ENCODE measurements at regions not wholly inside any gene's neighbourhood (a gene's known extent, or its start where the extent isn't known, plus 50 kb on each side); places are given as distances from the start of the nearest gene placed in this dataset.

DNA sequence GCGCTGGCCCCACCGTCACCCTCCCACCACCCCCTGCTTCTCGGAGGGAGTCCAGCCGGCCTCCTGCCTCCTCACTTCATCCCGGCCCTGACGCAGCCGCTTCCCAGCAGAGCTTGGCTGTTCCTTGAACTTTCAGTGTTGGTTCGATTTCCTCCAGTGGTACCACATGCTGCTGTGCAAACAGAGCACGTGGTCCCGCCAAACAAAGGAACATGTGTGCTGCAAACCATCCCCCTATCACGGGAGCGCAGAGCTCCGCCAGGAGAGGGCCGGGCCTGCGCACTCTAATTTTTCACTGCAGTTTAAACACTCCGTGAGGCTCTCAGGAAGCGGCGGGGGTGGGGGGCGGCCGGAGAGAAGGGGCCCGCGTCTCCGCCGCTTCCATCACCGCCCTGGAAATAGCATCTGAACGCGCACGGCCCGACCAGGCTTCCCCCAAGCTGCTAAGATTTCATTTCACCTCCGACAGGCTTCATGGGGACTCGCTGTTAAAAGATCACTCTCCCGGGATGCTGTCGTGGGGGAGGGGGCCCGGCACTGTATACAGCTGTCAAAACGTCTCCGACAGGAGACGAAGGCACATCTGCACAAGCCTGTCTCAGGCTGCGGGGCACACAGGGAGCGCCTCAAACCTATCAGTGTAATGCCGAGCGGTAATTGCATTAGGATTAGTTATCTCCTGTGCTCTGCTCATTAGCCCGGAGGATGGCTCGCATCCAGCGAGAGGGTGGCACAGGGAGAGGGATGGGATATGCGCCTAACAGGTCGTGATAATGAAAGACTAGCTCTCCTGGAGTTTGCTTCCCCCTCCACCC is 269.9 kb upstream of the SORL1-AS1 start:
- no peak for DNase-seq

- DNase-seq = no peak
These were observed 269.2 kb upstream of the SORL1-AS1 start for GRCh38 chr11:121721961-121722360.

DNA sequence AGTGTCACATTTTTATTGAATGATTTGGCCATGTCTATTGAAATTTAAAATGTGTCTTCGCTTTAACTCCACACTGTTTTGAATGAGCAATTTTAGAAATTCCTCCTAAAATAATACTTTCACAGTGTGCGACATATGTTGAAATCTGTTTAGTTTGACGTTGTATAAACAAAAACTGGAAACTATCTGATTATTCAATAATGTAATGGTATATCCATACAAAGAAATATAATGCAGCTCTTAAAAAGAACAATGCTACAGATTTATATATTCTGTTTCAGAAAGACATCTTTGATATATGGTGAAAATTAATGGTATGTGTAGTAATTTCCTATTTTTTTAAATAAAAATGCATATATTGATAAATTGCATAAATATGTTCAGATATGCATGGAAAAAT is 268.7 kb upstream of the SORL1-AS1 start:
- DNase-seq = no peak

DNA sequence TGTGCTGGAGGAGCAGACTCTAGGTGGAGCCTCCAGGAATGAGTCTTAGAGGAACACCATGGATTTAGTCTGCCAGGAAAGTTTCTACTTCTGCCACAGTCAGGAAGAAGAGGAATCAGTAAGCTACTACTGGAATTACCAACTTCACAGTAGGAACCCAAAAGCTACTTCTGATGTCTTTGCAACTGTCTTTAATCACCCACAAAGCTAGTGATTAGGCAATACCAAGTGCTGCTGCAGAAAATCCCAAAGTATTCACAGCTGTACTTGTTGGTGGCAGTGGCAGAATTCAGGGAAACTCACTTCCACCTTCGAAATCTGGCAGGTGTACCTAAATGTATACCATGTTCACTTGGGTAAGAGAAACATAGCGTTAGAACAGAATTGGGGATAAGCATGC is 264.5 kb upstream of the SORL1-AS1 start:
- DNase-seq = no peak

- DNase-seq = no peak
These were observed 263.3 kb upstream of the SORL1-AS1 start for GRCh38 chr11:121716060-121716459.

DNA sequence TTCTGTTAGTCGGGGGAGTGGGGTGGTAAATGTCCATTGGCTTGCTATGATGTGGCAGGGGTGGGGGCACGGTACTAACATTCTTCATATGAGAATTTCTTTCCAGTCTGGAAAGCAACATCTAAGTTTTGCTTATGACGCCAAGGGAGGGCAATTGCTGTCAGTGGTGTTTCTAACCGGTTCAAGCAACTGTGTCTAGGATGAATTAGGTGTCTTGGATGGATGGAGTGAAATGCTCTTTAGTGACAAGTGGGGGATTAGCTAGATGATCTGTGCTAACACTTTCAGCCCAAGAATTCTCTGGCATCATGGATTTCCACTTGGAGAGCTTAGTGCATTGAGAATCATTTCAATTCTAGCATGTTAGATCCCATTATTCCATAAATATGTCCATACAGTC is 262.6 kb upstream of the SORL1-AS1 start:
- no peak for DNase-seq

GRCh38 chr11:121714351-121714750 is 261.6 kb upstream of the SORL1-AS1 start:
- no peak for DNase-seq

- no peak for DNase-seq
These were observed 259.2 kb upstream of the SORL1-AS1 start for GRCh38 chr11:121711939-121712338.

- no peak for DNase-seq
These were observed 258.5 kb upstream of the SORL1-AS1 start for GRCh38 chr11:121711236-121711635.

DNA sequence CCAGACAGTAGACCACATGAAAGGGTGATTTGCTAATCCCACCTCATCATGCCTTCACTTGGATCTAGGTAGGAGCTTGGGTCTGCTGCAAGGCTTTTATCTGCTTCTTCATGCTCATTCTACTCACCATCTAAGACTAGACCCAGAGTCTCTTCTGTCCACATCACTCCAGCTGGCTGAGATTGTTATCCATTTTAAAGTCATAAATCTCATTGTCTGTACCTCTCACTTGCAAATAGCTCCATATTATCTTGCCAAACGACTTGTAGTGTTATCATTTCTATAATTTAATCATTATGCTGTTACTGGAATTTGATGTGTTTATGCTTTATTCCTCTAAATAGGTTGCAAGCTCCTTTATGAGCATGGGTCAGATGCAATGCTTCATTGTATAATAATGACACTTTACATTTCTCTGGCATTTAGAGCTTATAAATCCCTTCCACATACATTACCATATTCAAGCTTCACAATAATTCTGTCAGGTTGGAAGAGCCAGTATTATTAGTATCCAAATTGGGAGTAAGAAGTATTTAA is 254.2 kb upstream of the SORL1-AS1 start:
- no peak for DNase-seq

- no peak for DNase-seq
These were observed 250.4 kb upstream of the SORL1-AS1 start for GRCh38 chr11:121703201-121703600.

DNA sequence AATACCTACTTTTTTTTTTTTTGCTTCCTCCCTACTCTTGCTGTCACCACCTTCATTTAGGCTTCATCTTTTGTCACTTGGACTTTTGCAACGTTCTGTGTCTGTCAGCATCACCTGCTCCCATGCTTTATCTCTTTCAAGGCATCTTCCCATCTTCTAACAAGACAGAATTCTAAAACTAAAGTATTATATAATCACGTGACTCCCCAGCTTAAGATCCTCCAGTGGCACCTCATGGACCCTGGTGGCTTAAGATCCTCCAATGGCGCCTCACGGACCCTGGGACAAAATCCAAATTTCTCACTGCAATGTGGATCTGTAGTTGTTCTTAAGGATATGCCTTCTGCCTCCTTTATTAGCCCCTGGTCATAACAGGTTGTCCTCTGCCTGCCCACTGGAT is 248.2 kb upstream of the SORL1-AS1 start:
- DNase-seq = no peak

- no peak for DNase-seq
These were observed 247.0 kb upstream of the SORL1-AS1 start for GRCh38 chr11:121699801-121700200.

DNA sequence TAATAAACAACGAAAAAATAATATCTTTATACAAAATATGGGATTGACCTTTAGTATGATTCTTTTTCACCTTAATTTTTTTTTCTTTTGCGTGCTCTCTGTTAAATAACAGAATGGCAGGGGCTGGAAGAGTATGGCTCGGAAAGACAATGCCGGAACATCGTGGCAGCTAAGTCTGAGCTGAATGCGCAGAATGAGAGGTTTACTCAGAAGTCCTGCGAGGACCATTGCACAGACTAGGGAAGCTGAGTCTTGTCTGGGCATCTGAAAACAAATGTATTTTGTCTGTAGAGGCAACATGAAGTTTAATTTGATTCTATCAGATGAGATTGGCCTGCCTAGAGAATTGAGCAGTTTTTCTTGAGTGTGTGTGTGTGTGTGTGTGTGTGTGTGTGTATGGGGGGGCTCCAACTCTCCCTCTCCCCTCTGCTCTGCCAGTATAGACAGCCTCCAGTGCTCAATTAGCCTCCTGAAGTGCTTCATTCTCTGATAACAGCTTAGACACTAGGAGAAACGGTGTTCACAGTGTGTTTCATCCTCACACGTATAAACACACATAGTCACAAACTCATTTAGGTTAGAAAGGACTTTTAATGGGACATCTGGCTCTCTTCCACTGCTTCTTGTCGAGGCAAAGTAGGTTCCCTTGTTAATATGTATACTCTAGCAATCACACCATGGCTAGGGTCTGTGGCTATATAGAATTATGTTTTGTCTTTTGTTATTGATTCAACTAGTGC is 244.3 kb upstream of the SORL1-AS1 start:
- DNase-seq = no peak

- no peak for DNase-seq
These were observed 243.6 kb upstream of the SORL1-AS1 start for GRCh38 chr11:121696177-121696871.

GRCh38 chr11:121692236-121692635 is 239.5 kb upstream of the SORL1-AS1 start:
- DNase-seq = no peak

GRCh38 chr11:121688860-121689614 is 236.3 kb upstream of the SORL1-AS1 start:
- no peak for DNase-seq

DNA sequence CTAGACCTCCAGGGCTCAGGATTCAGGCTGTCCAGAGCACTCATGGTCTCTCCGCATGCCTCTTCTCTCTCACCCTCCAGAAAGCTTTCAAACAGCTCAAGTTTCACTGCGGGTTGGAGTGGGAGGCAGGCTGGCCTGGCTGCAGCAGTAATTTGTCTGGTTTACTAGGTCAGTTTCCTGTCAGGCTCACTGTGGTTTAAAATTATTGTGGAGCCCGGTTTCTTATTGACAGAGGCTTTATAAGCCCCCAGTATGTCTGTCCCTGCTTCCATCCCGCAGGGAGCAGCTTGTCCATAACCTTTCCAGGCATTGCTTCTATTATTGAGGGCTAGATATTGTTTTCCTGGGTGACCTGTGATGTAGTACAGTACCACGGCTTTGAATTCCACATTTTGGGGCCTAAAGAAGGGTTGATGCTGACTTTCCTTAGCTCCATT is 235.3 kb upstream of the SORL1-AS1 start:
- DNase-seq = no peak

- DNase-seq = no peak
These were observed 231.0 kb upstream of the SORL1-AS1 start for GRCh38 chr11:121683791-121684190.
